Heart right ventricle (tissue), 16 donors: ENCODE measurements at regions not wholly inside any gene's neighbourhood (a gene's known extent, or its start where the extent isn't known, plus 50 kb on each side); places are given as distances from the start of the nearest gene placed in this dataset.

Source experiments
- ATAC-seq, 8 donors: fragments of 200-7000 bp; cut with Tn5 transposase; one replicate each; pipeline ENCODE4 v1.9.1; 2020; ENCODE audit warnings: mild to moderate bottlenecking in 8 of 8, moderate library complexity in 8 of 8, moderate number of reproducible peaks in 1 of 8
- DNase-seq, 2 donors: peaks; one replicate each; pipeline ENCODE4 v3.0.0-alpha.2; 2020
- H3K27ac ChIP-seq, 10 donors: fragments of 200-600 bp; sonication (generic) in 2 of 10; one replicate each; pipeline versions ENCODE4 v1.5.0 to v1.8.0; 2020 to 2022; ENCODE audit warnings: mild to moderate bottlenecking in 3 of 10
- H3K27me3 ChIP-seq, 7 donors: fragments of 200-600 bp; one replicate each; pipeline ENCODE4 v1.8.0; 2021 to 2022; ENCODE audit warnings: mild to moderate bottlenecking in 2 of 7
- H3K36me3 ChIP-seq, 9 donors: fragments of 200-600 bp; sonication (generic) in 1 of 9; one replicate each; pipeline versions ENCODE4 v1.5.0 to v1.8.0; 2020 to 2022; ENCODE audit warnings: mild to moderate bottlenecking in 2 of 9
- H3K4me1 ChIP-seq, 9 donors: fragments of 200-600 bp; sonication (generic) in 1 of 9; one replicate each; pipeline versions ENCODE4 v1.5.0 to v1.8.0; 2020 to 2022; ENCODE audit warnings: mild to moderate bottlenecking in 4 of 9
- H3K4me3 ChIP-seq, 10 donors: fragments of 200-600 bp; sonication (generic) in 2 of 10; one replicate each; pipeline versions ENCODE4 v1.5.0 to v1.8.0; 2020 to 2022; ENCODE audit warnings: mild to moderate bottlenecking in 7 of 10, moderate library complexity in 2 of 10
- H3K9me3 ChIP-seq, 11 donors: fragments of 200-600 bp in 10 of 11; sonication (generic) in 2 of 11; one replicate each; pipeline versions ENCODE4 v1.5.0 to v1.8.0; 2013 to 2022; ENCODE audit warnings: mild to moderate bottlenecking in 2 of 11, control low read depth in 1 of 11, moderate library complexity in 1 of 11
- WGBS, 2 donors: extraction: QIAGEN DNeasy Blood & Tissue Kit; methylation state at CpG; one replicate each; pipeline ENCODE4 v1.1.7; 2013; ENCODE audit warnings: inconsistent platforms in 1 of 2; 5-methylcytosine and 5-hydroxymethylcytosine counted together
- intact Hi-C, 10 donors: fragments of 100-400 bp; cut with DNase I; formaldehyde crosslinking; loops; one replicate each; pipeline versions ENCODE4 v1.11.1 to v1.14.2; 2022
- TF ChIP-seq, protein P1 (sequence below), 9 donors: fragments of 200-600 bp; sonication (generic) in 2 of 9; IDR thresholded peaks; one replicate each; pipeline versions ENCODE4 v1.5.0 to v1.8.0; 2021 to 2022; ENCODE audit warnings: antibody characterized with exemption in 9 of 9, mild to moderate bottlenecking in 5 of 9, moderate library complexity in 1 of 9
- donor health status: Arrhythmogenic right ventricular cardiomyopathy.
- donor health status: ischemic (EF 13 %, LVEDD 7.1; RV severe dilation, severe dysfunction).
- donor health status: healthy with polysubstance abuse.
- donor health status: DM: no; HTN: yes; CAD: no.
- donor health status: DM: no; HTN: no; CAD: no.
- donor health status: ischemic (EF 25% LVEDD 6.9; RV normal size, moderate dysfunction).
- donor health status: ischemic (EF 25% LVEDD 5.7; RV mildly dilated, moderate dysfunction).
- donor health status: healthy.
- donor health status: DM: yes; HTN: yes; CAD: no.
- donor health status: Ischemic cardiomyopathy.
- donor health status: ischemic (EF 35%, LVEDD 5.7; RV mildly dilated, moderate dysfunction).
- donor health status: nonischemic (EF 11% LVEDD 7.7; RV severe dilation, severe dysfunction).
- donor health status: DM: yes; HTN: yes; CAD: no.
- donor health status: PGD.
- donor health status: ischemic (EF 29% LVEDD 5.4; RV normal size, mild dysfunction).
- donor health status: nonischemic (EF 23%, LVEDD 6.1; RV moderate dilation, normal function).

DNA sequence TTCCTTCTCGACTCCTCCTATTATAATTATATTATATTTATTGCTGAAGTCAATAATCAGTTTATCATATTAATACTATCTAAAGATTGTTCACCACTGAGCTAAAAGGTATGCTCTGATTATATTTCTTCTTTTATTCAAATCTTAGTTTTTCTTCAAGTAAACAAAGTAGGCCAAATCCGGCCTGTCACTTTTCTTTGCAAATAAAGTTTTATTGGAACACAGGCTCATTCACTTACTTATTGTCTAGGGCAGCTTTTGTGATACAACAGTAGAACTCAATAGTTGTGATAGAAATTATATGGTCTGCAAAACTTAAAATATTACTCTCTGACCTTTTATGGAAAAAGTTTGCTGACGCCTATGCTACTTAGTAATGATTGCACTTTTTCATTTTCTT, 92.4 kb upstream of the DNAJC19 start:
- no peaks in the 10 kb centered on the region for H3K4me1 ChIP-seq
- H3K9me3 ChIP-seq = no peaks in the 10 kb centered on the region
- no peak overlapping the region for H3K4me3 ChIP-seq
- H3K27me3 ChIP-seq = no peaks in the 10 kb centered on the region
- DNase-seq (no peak), ATAC-seq (no peak)
- TF ChIP-seq, protein P1, sequence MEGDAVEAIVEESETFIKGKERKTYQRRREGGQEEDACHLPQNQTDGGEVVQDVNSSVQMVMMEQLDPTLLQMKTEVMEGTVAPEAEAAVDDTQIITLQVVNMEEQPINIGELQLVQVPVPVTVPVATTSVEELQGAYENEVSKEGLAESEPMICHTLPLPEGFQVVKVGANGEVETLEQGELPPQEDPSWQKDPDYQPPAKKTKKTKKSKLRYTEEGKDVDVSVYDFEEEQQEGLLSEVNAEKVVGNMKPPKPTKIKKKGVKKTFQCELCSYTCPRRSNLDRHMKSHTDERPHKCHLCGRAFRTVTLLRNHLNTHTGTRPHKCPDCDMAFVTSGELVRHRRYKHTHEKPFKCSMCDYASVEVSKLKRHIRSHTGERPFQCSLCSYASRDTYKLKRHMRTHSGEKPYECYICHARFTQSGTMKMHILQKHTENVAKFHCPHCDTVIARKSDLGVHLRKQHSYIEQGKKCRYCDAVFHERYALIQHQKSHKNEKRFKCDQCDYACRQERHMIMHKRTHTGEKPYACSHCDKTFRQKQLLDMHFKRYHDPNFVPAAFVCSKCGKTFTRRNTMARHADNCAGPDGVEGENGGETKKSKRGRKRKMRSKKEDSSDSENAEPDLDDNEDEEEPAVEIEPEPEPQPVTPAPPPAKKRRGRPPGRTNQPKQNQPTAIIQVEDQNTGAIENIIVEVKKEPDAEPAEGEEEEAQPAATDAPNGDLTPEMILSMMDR (IDR thresholded peaks at IDR 0.05) = no peak
- H3K27ac ChIP-seq = no peak overlapping the region
- intact Hi-C loops = no loop called here
- 88 to 89% methylated on average over 3 of the region's 3 CpGs for WGBS, 2 donors
- no peaks in the 10 kb centered on the region for H3K36me3 ChIP-seq

DNA sequence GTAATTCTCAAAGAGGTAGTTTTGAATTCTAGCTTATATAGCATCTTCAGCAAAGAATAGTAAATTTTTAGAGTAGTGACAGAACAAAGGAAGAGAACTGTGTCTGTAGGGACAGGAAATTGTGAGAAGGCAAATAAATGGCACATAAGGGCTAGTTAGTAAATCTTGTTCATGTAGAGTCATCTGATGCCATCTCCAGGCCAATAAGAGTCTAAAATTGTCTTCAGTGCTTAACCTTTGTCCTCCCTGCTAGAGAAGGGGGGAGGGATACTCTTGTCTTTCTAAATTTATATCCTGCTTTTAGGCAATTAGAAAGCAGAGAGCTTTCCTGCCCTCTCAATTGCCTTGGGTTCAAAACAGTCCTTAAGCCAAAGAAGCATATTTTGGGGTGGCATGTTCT, 87.0 kb upstream of the DNAJC19 start:
- no peaks in the 10 kb centered on the region for H3K27me3 ChIP-seq

DNA sequence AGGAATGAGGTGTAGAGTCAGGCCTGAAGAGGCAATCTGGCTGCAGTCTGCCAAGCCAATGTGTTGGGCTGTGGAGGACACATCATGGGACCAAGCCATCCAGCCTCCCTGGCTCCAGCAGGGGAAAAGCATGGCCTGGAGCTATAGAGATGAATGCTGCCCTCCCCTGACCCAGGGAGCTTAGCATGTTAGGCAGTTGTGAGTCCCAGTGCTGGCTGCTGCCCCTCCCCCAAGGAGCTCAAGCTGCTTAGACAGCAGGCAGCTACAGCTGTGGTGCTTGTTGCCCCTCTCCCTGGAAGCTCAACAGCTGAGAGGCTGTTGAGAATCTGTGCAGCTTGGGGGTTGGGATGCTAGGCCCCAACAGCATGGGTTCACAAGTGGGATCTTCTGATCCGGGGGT, 85.6 kb upstream of the DNAJC19 start:
- Histone ChIP-seq H3K9me3 (peaks cover 0 to 23% (median 0%) of the 10 kb centered on the region in 11 donors), H3K27me3 (no peaks in the 10 kb centered on the region), H3K4me3 (no peak overlapping the region), H3K36me3 (no peaks in the 10 kb centered on the region), H3K27ac (no peak overlapping the region), H3K4me1 (peaks cover 0 to 5% (median 0%) of the 10 kb centered on the region in 9 donors)
- 85 to 89% methylated on average over 1 of the region's 1 CpG for WGBS, 2 donors
- no peak for DNase-seq
- TF ChIP-seq, protein P1 (IDR thresholded peaks at IDR 0.05) = no peak
- no peak for ATAC-seq
- intact Hi-C loops = no loop called here

More for the DNA sequence above, 87.0 kb upstream of the DNAJC19 start:
- no peak overlapping the region for H3K27ac ChIP-seq
- TF ChIP-seq, protein P1 (IDR thresholded peaks at IDR 0.05) = peak in 1 of 9 donors; percentile 13
- H3K4me1 ChIP-seq = peaks cover 0 to 5% (median 0%) of the 10 kb centered on the region in 9 donors
- DNase-seq (no peak), ATAC-seq (peak in 1 of 8 donors; percentile 29)
- no peak overlapping the region for H3K4me3 ChIP-seq
- no peaks in the 10 kb centered on the region for H3K36me3 ChIP-seq
- peaks cover 0 to 21% (median 0%) of the 10 kb centered on the region in 11 donors for H3K9me3 ChIP-seq
- intact Hi-C loops = no loop called here

DNA sequence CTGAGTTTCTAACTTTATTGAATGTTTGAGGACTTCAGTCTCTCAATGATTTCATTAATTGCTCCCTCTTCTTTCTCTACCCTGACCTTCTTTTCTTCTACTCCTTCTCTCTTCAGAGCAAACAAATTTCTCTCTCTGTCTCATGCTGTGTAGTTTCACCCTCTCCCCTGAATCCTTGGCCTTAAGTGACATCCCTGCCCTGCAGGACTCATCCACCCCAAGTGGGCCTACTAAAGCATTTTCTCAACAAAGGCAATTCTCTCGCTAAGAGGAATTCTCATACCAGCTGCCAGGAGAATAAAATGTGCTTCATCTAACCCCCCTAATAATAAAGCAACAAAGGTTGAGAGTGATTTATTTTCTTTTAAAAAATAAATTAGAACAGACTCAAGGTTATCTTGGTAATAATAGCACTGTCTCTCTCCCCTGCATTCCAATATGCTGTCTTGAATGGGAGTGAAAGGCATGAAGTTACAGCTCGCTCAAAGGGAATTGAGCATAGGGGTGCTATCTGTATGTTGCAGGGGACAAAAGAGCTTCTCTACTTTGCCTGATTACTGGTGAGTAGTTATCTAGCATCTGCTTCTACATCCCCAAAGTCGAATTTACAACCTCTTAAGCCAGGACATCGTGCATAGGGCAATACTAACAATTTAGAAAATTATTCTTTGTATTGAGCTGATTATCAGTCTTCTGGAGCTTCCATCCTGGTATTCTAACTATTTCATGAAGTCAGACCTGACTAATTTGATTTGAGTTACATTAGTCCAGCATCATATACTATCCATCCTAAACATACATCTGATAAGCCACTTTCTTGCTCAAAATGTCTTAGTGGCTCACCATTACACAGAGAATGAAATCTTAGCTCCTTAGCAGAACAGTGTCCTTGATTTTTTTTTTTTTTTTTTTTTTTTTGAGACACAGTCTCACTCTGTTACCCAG, 76.9 kb upstream of the DNAJC19 start:
- intact Hi-C loops = no loop called here
- Histone ChIP-seq H3K27me3 (no peaks in the 10 kb centered on the region), H3K4me1 (no peaks in the 10 kb centered on the region), H3K27ac (no peak overlapping the region), H3K9me3 (peaks cover 0 to 7% (median 0%) of the 10 kb centered on the region in 11 donors), H3K4me3 (no peak overlapping the region), H3K36me3 (no peaks in the 10 kb centered on the region)
- ATAC-seq = no peak
- no peak for DNase-seq
- TF ChIP-seq, protein P1 (IDR thresholded peaks at IDR 0.05) = no peak
- WGBS, 2 donors = 56 to 66% methylated on average over 4 of the region's 4 CpGs
